COLO668 (cell line): ENCODE measurements at regions not wholly inside any gene's neighbourhood (a gene's known extent, or its start where the extent isn't known, plus 50 kb on each side); places are given as distances from the start of the nearest gene placed in this dataset.
"Not testable (repeated sequence)": the region's sequence is repeated elsewhere in the genome, so short reads cannot be mapped to it uniquely, and the experiment has no call there.

Source experiments
- DNase-seq: peaks from one replicate; lab custom pipeline; 2025; ENCODE audit not compliant: unreplicated experiment; lab: John Stamatoyannopoulos, UW

DNA sequence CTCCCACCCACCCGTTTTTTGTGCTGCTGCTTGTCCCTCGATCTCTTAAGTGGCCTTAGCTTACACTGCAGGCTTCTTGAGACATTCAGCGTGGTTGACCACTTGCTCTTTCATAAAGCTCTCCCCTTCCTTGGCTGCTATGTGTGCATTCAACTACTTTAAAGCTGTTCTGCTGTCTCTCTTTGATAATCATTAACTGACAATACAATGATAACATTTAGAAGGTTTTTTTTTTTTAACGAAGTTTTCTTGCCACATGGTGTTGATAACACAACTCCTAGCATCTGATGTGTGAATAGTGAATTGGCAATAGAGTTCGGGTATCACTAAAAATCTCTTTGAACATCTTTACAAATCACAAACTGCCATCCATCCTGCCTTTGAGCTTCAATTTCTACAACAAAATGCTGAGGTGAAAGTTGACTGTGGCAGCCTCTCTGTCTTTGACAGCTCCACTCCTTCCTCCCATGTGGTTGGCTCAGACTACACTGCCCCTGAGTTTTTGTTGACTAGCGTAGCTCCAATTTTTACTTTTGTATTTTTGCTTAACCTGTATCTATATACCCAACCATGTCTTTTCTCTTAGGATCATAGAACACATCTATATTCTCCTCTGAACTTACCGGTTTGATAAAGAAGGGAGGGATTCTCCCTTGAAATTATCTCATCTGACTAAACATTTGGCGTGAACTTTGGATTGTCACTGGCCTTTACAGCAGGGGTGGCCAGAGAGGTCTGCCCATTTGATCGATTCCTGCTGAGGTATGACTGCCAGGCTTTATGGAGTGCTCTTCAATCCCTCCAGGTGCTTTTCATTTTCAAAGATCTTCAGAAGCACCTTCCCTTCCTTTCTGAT is 409.4 kb upstream of the CD180 start:
- no peak for DNase-seq

GRCh38 chr5:67591491-67591890 is 394.9 kb upstream of the CD180 start:
- no peak for DNase-seq

DNA sequence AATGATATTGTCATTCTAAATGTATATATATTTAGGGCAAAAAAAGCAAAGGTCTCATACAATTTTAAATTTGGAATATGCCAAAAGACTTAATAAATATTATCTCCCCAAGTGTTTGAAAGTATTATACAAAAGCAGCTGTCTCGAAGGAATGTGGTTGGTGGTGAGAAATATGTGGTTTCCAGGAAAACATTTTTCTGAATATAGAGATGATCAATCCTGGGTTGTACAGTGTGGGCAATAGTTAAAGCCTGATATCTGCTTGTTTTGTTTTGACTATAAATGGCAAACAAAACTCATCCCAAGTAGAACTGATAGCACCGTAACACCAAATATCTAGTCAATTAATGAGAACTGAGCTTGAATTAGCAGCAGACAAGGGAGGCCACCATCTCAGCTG is 391.8 kb upstream of the CD180 start:
- DNase-seq: no peak

DNA sequence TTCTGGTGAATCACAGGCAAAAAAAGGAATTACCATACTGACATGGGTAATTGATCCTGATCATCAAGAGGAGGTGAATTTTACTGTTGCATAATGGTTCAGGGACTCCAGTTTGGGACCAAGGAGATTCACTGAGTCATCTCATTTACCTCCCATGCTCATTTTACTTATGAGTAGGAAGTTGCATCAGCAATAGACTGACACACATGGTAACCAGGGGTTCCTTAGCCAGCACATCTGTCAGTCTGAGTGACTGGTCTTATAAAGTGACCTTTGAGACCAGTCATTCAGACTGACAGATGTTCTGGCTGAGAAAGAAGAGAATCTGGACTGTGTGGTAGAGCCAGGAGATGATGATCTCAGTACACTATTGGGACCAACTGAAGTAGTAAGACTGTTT is 384.6 kb upstream of the CD180 start:
- DNase-seq: no peak

GRCh38 chr5:67578011-67578410 is 381.4 kb upstream of the CD180 start:
- no peak for DNase-seq

- DNase-seq: no peak
Observed at GRCh38 chr5:67577424-67577823, 380.8 kb upstream of the CD180 start.

DNA sequence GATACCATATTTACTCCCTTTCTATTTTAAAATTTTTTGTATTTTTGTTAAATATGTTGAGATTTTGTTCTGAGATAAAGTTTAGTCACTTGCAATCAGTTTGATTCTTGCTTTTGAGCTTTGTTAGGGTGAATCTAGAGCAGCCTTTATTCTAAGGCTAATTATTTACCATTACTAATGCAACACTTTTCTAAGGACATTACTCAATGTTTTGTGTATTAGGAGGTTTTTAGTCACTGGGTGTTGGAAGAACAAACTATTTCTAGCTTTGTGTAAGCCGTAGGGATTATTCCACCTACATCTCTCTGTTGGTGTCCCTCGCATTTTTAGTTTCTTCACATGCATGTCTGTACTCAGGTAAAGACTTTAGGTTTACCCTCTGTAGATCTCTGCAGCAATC is 379.5 kb upstream of the CD180 start:
- DNase-seq: no peak

GRCh38 chr5:67575087-67575486 is 378.5 kb upstream of the CD180 start:
- DNase-seq: no peak

DNA sequence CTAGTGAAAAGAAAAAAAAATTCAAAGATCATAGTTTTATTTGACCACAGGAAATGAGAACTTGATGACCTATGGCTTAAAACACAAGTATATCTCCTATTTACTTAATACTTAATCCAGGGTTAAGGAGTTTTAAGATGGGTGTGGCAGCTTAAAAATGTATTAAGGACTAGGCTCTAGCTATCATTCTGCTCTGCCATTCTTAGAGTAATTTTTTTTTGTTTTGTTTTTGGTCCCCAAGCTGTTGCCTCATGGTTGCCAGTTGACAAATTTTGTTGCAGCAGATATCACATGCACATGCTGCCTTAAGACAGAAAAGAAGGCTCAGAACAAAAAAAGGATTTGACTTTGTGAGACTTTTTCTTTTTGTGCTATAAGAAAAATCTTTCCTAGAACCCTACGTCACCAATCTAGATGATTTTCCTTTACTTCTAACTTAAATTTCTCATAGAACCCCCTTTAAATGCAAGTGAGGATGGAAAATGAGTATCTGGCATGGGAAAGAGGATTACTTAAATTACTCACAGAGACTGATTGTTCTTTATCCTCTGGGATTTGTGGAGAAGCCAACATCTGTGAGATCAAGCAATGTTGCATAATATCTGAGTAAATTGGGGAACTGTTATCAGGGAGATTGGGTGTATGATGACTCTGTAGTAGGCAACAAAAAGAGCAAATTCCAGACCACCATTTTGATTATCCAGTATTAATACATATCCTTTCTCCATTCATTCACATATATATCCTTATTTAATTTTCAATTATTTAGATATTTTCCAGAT is 364.7 kb upstream of the CD180 start:
- DNase-seq: no peak

DNA sequence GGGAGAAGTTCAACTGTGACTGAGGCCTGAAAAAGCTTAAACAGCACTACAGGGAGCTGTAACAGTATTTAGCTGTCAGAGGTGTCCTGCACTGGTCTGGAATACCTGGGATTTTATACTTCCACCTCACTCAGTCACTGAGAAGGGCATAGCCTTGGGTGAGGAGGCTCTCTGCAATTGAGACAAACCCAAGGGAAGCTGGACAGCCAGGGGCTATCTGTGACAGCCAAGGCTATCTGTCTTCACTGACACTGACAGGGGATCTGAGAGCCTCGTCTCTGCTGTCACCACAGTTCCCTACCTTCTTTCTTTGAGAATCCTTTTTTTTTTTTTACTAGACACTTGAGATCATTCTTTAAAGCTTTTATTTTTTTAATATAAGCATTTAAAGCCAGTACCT is 356.2 kb upstream of the CD180 start:
- no peak for DNase-seq

DNA sequence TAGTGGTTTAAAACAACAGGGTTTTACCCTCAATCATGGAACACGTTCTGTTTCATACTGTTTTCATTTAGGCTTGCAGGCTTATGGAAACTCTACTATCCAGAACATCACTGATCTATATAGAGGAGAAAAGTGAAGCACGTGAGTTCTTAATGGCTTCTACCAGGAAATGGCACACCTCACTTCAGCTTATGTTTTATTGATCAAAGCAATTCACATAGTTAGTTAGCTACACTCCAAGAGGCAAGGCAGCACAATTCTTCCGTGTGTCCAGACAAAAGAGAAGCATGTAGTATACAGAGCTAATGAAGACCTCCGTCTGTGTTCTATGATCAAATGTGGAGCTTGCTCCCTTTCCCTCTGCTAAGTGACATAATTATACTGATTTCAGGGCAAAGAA is 353.3 kb upstream of the CD180 start:
- DNase-seq: no peak

GRCh38 chr5:67549296-67549618 is 352.7 kb upstream of the CD180 start:
- no peak for DNase-seq

- no peak for DNase-seq
Observed at GRCh38 chr5:67548520-67549295, 352.1 kb upstream of the CD180 start.

GRCh38 chr5:67547682-67548081 is 351.1 kb upstream of the CD180 start:
- DNase-seq: no peak

GRCh38 chr5:67544942-67545341 is 348.3 kb upstream of the CD180 start:
- not testable (repeated sequence) for DNase-seq

- DNase-seq: no peak
Observed at GRCh38 chr5:67543720-67544270, 347.2 kb upstream of the CD180 start.

GRCh38 chr5:67542479-67542878 is 345.9 kb upstream of the CD180 start:
- no peak for DNase-seq

DNA sequence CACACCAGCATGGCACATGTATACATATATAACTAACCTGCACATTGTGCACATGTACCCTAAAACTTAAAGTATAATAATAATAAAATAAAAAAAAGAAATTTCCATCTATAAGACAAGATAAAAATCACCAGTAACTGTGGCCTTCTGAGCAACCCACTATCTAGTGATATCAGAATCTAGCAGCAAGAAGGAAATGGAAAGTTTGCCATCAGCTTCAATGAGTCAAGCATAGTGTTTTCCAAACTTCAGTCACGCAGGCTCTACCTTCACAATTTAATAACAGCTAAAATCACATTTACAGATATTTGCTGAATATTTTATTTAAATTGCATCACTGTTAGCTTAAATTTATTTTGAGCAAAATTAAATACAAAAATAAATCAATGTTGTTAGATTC is 345.3 kb upstream of the CD180 start:
- no peak for DNase-seq

DNA sequence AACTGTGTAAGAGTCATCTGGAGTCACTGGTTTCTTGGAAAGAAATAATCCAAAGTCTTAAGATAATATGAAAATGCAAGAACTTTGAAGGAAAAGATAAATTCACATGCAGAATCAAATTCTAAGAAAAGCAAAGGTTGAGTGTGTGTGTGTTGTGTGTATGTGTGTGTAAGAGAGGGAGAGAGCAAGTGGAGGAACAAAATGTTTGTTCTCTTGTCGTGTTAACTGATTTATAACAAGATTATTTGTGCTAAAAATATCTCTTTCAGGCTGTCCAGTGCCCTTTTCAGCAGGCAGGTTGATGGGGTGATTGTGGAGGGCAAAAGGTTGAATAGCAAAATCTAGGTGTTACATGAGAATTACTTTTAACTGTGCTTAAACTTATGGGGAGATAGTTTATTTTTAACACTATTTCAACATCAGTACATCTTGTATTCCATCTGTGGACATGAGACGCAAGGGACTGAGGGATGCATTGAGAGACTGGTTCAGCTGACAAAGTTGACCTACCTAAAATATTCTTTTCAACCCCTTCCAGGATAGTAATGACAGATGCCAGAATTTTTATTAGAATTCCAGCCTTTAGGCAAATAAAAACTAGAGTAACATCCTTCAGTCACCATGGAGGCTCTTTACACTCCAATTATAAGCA is 342.4 kb upstream of the CD180 start:
- no peak for DNase-seq

DNA sequence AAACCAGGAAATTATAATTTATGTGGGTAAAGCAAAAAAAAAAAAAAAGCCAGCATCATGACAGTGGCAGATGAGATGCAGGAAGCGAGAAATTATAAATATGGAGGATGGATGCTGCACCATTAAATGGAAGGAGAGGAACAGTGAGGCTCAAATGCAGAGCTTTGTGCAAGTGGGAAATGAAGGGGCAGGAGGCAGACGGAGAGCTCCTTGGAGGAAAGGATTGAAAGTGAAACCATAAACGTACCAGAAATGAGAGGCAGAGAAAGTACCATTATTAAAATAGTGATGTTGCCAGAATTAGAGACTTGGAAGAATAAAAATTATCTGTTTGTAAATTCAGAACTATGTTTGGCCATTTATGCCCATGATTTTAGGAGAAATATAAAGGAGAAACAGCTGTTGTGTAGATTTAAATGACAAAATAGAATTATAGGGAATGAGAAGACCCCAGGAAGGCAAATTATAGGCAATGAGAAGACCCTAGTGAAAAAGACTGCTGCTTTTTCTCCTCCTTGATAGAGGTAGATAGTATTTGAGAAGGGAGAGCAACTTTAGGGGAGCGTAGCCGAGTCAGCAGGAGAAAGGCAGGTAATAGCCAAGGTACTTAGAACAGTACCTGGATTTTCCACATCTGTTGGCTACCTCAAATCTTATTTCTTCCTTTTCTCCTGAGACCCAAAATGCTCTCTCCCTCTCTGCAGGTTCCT is 341.0 kb upstream of the CD180 start:
- no peak for DNase-seq
